ENCODE measurements at regions not wholly inside any gene's neighbourhood (a gene's known extent, or its start where the extent isn't known, plus 50 kb on each side); places are given as distances from the start of the nearest gene placed in this dataset.

DNA sequence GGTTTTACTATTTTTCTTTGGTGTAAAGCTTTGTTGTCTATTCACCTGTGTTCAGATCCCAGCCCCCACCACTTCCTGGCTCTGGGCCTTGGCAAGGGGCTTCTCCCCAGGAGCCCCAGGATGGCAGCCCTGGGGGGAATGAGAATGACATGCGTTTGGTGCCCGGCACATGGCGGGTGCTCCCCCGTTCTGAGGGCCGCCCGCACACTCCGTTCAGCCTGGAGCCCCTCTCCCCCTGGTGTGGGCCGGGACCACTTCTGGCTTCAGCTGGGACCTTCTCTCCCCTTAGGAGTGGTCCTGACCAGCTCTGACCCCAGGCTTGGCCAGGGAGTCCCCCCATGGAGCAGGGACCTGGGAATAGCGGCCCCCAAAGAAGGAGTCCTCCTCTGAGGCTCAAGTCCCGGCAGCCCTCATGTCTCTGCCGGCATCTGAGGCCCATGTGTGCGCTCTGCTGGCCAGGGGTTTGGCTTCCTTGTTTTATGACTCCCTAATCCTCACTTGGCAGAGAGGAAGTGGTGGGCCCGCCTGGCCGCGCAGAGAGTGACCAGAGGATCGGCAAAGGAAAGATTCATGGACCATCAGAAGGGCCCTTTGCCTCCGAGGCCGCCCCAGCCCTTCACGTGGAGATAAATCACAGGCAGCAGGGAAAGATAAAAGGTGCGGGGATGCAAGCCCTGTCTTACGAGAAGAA lies 57.0 kb upstream of the LMX1B start:
- DNase-seq (ENCODE audit: insufficient read length, low spot score) (no peak), FAIRE-seq (no peak)

- FAIRE-seq (no peak), DNase-seq (ENCODE audit: insufficient read length, low spot score) (peak; percentile 72)
Observed at GRCh38 chr9:126558051-126558665, 55.6 kb upstream of the LMX1B start.

DNA sequence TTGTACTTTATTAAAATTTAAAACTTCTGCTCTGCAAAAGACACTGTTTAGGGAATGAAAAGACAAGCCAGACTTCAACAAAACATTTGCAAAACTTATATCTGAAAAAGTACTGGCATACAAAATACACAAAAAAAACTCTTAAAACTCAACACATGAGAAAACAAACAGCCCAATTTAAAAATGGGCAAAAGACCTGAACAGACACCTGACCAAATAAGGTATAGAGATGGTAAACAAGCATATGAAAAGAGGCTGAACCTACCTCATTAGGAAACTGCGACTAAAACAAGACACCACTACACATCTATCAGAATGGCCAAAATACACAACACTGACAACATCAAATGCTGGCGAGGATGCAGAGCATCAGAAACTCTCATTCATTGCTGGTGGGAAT lies 54.4 kb upstream of the LMX1B start:
- no peak for FAIRE-seq

DNA sequence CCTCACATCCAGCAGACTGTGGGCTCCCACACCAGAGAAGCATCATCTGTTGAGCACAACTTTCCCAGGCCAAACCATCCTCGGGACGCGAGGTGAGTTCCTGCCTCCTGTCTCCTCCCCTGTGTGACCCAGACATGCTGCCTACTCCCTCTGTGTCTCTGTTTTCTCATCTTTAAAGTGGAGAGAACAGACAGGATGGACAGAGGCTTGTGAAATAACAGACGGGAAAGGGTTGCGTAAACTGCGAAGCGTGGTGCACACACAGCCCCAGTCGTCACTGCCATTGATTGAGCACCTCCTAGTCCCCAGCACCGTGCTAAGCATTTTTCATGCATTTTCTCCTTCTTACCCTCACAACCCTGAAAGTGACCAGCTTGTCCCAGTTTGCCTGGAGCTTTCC lies 52.1 kb upstream of the LMX1B start:
- DNase-seq (ENCODE audit: insufficient read length, low spot score), result no peak
- FAIRE-seq, result no peak

More for the DNA sequence above, 54.4 kb upstream of the LMX1B start:
- DNase-seq (ENCODE audit: insufficient read length, low spot score), result no peak

GRCh38 chr9:126563556-126563955 lies 50.2 kb upstream of the LMX1B start:
- DNase-seq (ENCODE audit: insufficient read length, low spot score) (no peak), FAIRE-seq (no peak)
